HEK293 (cell line): ENCODE measurements at regions not wholly inside any gene's neighbourhood (a gene's known extent, or its start where the extent isn't known, plus 50 kb on each side); places are given as distances from the start of the nearest gene placed in this dataset.
"Not testable (repeated sequence)": the region's sequence is repeated elsewhere in the genome, so short reads cannot be mapped to it uniquely, and the experiment has no call there.

Experiments used
- CTCF ChIA-PET: fragments of 350-600 bp; formaldehyde crosslinking; extraction: SDS; loops from one replicate; lab custom pipeline; 2021; ENCODE audit warnings: antibody characterized with exemption; lab: Yijun Ruan, JAX
- POLR2A ChIA-PET: fragments of 300-600 bp; formaldehyde crosslinking; extraction: SDS; loops from one replicate; lab custom pipeline; 2020; ENCODE audit warnings: antibody characterized with exemption, inconsistent platforms; lab: Yijun Ruan, JAX
- H3K27ac ChIP-seq: fragments of 200-500 bp; sonication (Bioruptor generic); 2 replicates; pipeline ENCODE4 v1.5.1; 2014; ENCODE audit warnings: low read depth, low read length, control low read depth, inconsistent platforms; ENCODE audit errors: extremely low read depth
- H3K36me3 ChIP-seq, 2 experiments: fragments of 200-500 bp in 1 of 2; sonication (Bioruptor generic) in 1 of 2; 1 replicate in 1 of 2; 2 replicates in 1 of 2; pipeline ENCODE4 v1.5.1; 2014 to 2017; ENCODE audit warnings: inconsistent platforms in 2 of 2, low read length in 2 of 2; ENCODE audit not compliant: control insufficient read depth in 2 of 2, insufficient read depth in 1 of 2
- H3K4me1 ChIP-seq: fragments of 200-500 bp; sonication (Bioruptor generic); 2 replicates; pipeline ENCODE4 v1.5.1; 2014; ENCODE audit warnings: mild to moderate bottlenecking, low read length, inconsistent platforms; ENCODE audit not compliant: control insufficient read depth, insufficient read depth
- H3K4me3 ChIP-seq: 2 replicates; pipeline ENCODE4 v1.5.1; 2011; ENCODE audit warnings: low read depth, mild to moderate bottlenecking, control low read depth, low read length, moderate library complexity
- H3K9me3 ChIP-seq: fragments of 200-500 bp; sonication (Bioruptor generic); 2 replicates; pipeline ENCODE4 v1.5.1; 2014; ENCODE audit warnings: low read depth, low read length, inconsistent platforms; ENCODE audit not compliant: control insufficient read depth, insufficient read depth
- ZNF266 ChIP-seq: fragments of 450-650 bp; formaldehyde crosslinking; IDR thresholded peaks from 2 replicates; pipeline ENCODE4 v1.5.1; 2016; ENCODE audit warnings: missing biosample characterization, missing genetic modification characterization, low read depth
- ZNF416 ChIP-seq: fragments of 450-650 bp; formaldehyde crosslinking; IDR thresholded peaks from 2 replicates; pipeline ENCODE4 v1.5.1; 2016; ENCODE audit warnings: missing biosample characterization, missing genetic modification characterization
- ZNF621 ChIP-seq: fragments of 450-650 bp; formaldehyde crosslinking; IDR thresholded peaks from 2 replicates; pipeline ENCODE4 v1.5.1; 2017; ENCODE audit warnings: missing biosample characterization, missing genetic modification characterization
- ZNF785 ChIP-seq: fragments of 450-650 bp; formaldehyde crosslinking; IDR thresholded peaks from 2 replicates; pipeline ENCODE4 v1.5.1; 2016; ENCODE audit warnings: missing biosample characterization, missing genetic modification characterization
- TF ChIP-seq, protein P1 (sequence below): fragments of 450-650 bp; formaldehyde crosslinking; IDR thresholded peaks from 2 replicates; pipeline ENCODE4 v1.5.1; 2016; ENCODE audit warnings: missing biosample characterization, missing genetic modification characterization
- TF ChIP-seq, protein P2 (sequence below): fragments of 450-650 bp; formaldehyde crosslinking; conservative IDR thresholded peaks from 2 replicates; pipeline ENCODE4 v1.5.1; 2016; ENCODE audit warnings: low read depth, missing biosample characterization, missing genetic modification characterization
- TF ChIP-seq, protein P3 (sequence below): fragments of 450-650 bp; formaldehyde crosslinking; IDR thresholded peaks from 2 replicates; pipeline ENCODE4 v1.5.1; 2016; ENCODE audit warnings: missing biosample characterization, missing genetic modification characterization
- TF ChIP-seq, protein P4 (sequence below): fragments of 450-650 bp; formaldehyde crosslinking; IDR thresholded peaks from 2 replicates; pipeline ENCODE4 v1.5.1; 2016; ENCODE audit warnings: missing biosample characterization, missing genetic modification characterization

DNA sequence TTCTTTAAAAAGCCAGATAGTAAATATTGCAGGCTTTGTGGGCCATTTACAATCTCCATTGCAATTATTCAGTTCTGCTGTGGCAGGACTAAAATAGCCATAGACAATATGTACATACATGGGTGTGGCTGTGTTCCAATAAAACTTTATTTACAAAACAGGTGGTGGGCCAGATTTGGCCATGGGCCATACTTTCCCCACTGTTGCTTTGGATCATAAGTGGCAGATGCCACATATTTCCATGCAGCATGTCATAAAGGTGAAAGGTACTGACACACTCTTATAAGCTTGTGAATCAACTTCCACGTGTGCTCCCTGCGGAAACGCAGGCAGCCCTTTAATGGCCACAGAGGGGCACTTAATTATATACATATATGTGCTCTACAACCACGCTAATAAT lies 244.4 kb upstream of the FOXN3 start (continued):
- TF ChIP-seq, protein P1, sequence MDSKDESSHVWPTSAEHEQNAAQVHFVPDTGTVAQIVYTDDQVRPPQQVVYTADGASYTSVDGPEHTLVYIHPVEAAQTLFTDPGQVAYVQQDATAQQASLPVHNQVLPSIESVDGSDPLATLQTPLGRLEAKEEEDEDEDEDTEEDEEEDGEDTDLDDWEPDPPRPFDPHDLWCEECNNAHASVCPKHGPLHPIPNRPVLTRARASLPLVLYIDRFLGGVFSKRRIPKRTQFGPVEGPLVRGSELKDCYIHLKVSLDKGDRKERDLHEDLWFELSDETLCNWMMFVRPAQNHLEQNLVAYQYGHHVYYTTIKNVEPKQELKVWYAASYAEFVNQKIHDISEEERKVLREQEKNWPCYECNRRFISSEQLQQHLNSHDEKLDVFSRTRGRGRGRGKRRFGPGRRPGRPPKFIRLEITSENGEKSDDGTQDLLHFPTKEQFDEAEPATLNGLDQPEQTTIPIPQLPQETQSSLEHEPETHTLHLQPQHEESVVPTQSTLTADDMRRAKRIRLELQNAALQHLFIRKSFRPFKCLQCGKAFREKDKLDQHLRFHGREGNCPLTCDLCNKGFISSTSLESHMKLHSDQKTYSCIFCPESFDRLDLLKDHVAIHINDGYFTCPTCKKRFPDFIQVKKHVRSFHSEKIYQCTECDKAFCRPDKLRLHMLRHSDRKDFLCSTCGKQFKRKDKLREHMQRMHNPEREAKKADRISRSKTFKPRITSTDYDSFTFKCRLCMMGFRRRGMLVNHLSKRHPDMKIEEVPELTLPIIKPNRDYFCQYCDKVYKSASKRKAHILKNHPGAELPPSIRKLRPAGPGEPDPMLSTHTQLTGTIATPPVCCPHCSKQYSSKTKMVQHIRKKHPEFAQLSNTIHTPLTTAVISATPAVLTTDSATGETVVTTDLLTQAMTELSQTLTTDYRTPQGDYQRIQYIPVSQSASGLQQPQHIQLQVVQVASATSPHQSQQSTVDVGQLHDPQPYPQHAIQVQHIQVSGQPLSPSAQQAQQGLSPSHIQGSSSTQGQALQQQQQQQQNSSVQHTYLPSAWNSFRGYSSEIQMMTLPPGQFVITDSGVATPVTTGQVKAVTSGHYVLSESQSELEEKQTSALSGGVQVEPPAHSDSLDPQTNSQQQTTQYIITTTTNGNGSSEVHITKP (tag by site-specific recombination) = no peak
- TF ChIP-seq, protein P2, sequence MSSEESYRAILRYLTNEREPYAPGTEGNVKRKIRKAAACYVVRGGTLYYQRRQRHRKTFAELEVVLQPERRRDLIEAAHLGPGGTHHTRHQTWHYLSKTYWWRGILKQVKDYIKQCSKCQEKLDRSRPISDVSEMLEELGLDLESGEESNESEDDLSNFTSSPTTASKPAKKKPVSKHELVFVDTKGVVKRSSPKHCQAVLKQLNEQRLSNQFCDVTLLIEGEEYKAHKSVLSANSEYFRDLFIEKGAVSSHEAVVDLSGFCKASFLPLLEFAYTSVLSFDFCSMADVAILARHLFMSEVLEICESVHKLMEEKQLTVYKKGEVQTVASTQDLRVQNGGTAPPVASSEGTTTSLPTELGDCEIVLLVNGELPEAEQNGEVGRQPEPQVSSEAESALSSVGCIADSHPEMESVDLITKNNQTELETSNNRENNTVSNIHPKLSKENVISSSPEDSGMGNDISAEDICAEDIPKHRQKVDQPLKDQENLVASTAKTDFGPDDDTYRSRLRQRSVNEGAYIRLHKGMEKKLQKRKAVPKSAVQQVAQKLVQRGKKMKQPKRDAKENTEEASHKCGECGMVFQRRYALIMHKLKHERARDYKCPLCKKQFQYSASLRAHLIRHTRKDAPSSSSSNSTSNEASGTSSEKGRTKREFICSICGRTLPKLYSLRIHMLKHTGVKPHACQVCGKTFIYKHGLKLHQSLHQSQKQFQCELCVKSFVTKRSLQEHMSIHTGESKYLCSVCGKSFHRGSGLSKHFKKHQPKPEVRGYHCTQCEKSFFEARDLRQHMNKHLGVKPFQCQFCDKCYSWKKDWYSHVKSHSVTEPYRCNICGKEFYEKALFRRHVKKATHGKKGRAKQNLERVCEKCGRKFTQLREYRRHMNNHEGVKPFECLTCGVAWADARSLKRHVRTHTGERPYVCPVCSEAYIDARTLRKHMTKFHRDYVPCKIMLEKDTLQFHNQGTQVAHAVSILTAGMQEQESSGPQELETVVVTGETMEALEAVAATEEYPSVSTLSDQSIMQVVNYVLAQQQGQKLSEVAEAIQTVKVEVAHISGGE = no peak
- TF ChIP-seq ZNF621 (tag by site-specific recombination) (no peak), ZNF416 (tag by site-specific recombination) (no peak), ZNF785 (tag by site-specific recombination) (no peak), ZNF266 (tag by site-specific recombination) (no peak)

DNA sequence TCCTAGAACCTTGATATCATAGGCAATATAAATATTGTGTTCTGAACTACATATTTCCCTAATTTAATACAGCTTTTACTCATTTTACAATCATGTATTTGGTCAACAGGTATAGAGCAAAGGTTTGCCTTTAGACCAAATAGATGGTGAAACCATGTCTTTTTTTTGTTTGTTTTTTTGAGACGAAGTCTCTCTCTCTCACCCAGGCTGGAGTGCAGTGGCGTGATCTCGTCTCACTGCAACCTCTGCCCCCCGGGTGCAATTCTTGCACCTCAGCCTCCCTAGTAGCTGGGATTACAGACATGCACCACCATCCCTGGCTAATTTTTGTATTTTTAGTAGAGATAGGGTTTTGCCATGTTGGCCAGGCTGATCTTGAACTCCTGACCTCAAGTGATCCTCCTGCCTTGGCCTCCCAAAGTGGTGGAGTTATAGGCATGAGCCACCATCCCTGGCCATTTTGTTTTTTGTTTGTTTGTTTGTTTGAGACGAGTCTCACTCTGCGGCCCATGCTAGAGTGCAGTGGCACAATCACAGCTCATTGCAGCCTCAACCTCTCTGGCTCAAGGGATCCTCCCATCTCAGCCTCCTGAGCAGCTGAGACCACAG lies 243.7 kb upstream of the FOXN3 start:
- H3K4me3 ChIP-seq, H3K4me1 ChIP-seq, POLR2A ChIA-PET, H3K36me3 ChIP-seq, CTCF ChIA-PET, H3K9me3 ChIP-seq, H3K27ac ChIP-seq: not testable (repeated sequence)

DNA sequence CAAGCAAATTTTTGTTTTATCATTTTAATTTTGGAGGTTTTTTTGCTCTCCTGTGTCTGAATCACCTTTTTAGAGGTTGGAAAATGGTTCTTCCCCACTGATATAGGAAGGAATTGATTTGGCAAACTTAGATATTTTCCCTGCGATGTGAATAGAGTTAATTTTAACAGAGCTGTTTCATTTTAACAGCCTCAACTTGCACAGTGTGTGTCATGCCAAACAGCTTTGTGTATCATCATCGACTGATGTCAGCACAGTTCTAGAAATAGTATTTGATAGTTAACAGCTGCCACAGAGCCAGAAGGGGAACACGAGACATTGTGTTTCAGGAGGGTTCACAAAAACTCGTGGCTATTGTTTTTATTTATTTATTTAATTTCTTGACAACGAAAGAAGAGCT lies 243.1 kb upstream of the FOXN3 start:
- POLR2A ChIA-PET = no interaction called here
- CTCF ChIA-PET = no interaction called here
- Histone ChIP-seq H3K4me1 (no peaks in the 10 kb centered on the region), H3K27ac (no peak overlapping the region), H3K36me3 (no peaks in the 10 kb centered on the region), H3K4me3 (no peak overlapping the region), H3K9me3 (no peaks in the 10 kb centered on the region; the same call in 1 of the 2 replicates)
- TF ChIP-seq, protein P3, sequence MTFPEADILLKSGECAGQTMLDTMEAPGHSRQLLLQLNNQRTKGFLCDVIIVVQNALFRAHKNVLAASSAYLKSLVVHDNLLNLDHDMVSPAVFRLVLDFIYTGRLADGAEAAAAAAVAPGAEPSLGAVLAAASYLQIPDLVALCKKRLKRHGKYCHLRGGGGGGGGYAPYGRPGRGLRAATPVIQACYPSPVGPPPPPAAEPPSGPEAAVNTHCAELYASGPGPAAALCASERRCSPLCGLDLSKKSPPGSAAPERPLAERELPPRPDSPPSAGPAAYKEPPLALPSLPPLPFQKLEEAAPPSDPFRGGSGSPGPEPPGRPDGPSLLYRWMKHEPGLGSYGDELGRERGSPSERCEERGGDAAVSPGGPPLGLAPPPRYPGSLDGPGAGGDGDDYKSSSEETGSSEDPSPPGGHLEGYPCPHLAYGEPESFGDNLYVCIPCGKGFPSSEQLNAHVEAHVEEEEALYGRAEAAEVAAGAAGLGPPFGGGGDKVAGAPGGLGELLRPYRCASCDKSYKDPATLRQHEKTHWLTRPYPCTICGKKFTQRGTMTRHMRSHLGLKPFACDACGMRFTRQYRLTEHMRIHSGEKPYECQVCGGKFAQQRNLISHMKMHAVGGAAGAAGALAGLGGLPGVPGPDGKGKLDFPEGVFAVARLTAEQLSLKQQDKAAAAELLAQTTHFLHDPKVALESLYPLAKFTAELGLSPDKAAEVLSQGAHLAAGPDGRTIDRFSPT = no peak
- TF ChIP-seq, protein P4, sequence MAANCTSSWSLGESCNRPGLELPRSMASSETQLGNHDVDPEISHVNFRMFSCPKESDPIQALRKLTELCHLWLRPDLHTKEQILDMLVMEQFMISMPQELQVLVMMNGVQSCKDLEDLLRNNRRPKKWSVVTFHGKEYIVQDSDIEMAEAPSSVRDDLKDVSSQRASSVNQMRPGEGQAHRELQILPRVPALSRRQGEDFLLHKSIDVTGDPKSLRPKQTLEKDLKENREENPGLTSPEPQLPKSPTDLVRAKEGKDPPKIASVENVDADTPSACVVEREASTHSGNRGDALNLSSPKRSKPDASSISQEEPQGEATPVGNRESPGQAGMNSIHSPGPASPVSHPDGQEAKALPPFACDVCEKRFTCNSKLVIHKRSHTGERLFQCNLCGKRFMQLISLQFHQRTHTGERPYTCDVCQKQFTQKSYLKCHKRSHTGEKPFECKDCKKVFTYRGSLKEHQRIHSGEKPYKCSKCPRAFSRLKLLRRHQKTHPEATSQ (tag by site-specific recombination) = no peak
- TF ChIP-seq ZNF416 (tag by site-specific recombination) = no peak
- TF ChIP-seq, protein P2 = no peak
